ENCODE measurements at regions not wholly inside any gene's neighbourhood (a gene's known extent, or its start where the extent isn't known, plus 50 kb on each side); places are given as distances from the start of the nearest gene placed in this dataset.

- no peak overlapping the region for H3K27ac ChIP-seq (ENCODE audit: control insufficient read depth, insufficient read depth, low read length)
- H3K4me2 ChIP-seq (ENCODE audit: control insufficient read depth, extremely low read depth, insufficient read depth, low read depth, low read length): no peak overlapping the region
- no peaks in the 10 kb centered on the region for H3K9me1 ChIP-seq (ENCODE audit: control insufficient read depth, extremely low read depth, insufficient read depth, low read length)
- H3K9me3 ChIP-seq (ENCODE audit: control insufficient read depth, low read depth, low read length): no peaks in the 10 kb centered on the region
- no peaks in the 10 kb centered on the region for H4K20me1 ChIP-seq (ENCODE audit: control insufficient read depth, extremely low read depth, insufficient read depth, low read length)
- FAIRE-seq (no peak), DNase-seq (ENCODE audit: low read depth, low spot score) (no peak)
- H3K4me3 ChIP-seq (ENCODE audit: control insufficient read depth in 2 of 3, extremely low read depth in 1 of 3, insufficient read depth in 2 of 3, low read depth in 1 of 3, low read length in 3 of 3): no peak overlapping the region
- no peaks in the 10 kb centered on the region for H3K4me1 ChIP-seq (ENCODE audit: control insufficient read depth, extremely low read depth, insufficient read depth, low read length)
- TF ChIP-seq EZH2 (IDR thresholded peaks at IDR 0.05; ENCODE audit: low read length) (no peak), CTCF (optimal IDR thresholded peaks at IDR 0.05 in 1 of 3, IDR thresholded peaks at IDR 0.05 in 1 of 3, conservative IDR thresholded peaks at IDR 0.05 in 1 of 3; ENCODE audit: extremely low read depth in 1 of 3, insufficient read depth in 2 of 3, low read length in 3 of 3) (no peak)
- H3K79me2 ChIP-seq (ENCODE audit: control insufficient read depth, insufficient read depth, low read length): no peaks in the 10 kb centered on the region
- no peak overlapping the region for H2AFZ ChIP-seq (ENCODE audit: control insufficient read depth, low read length)
- dilution Hi-C loops (cut with MboI; ENCODE audit: extremely low pct_ligation_motif_present, low sequenced_read_pairs): no loop called here
- no peaks in the 10 kb centered on the region for H3K36me3 ChIP-seq (ENCODE audit: control insufficient read depth in 2 of 2, extremely low read depth in 1 of 2, insufficient read depth in 2 of 2, low read length in 2 of 2)
- H3K9ac ChIP-seq (ENCODE audit: control insufficient read depth, extremely low read depth, insufficient read depth, low read length): no peak overlapping the region
- H3K27me3 ChIP-seq (ENCODE audit: control insufficient read depth, extremely low read depth, insufficient read depth, low read length): no peaks in the 10 kb centered on the region
Observed at GRCh38 chr12:43216490-43216889, 335.5 kb downstream of the ADAMTS20 start.

- Histone ChIP-seq H3K27me3 (ENCODE audit: control insufficient read depth, extremely low read depth, insufficient read depth, low read length) (no peaks in the 10 kb centered on the region), H3K4me2 (ENCODE audit: control insufficient read depth, extremely low read depth, insufficient read depth, low read depth, low read length) (no peak overlapping the region), H3K9me1 (ENCODE audit: control insufficient read depth, extremely low read depth, insufficient read depth, low read length) (no peaks in the 10 kb centered on the region), H3K36me3 (ENCODE audit: control insufficient read depth in 2 of 2, extremely low read depth in 1 of 2, insufficient read depth in 2 of 2, low read length in 2 of 2) (no peaks in the 10 kb centered on the region), H3K9me3 (ENCODE audit: control insufficient read depth, low read depth, low read length) (no peaks in the 10 kb centered on the region), H3K4me1 (ENCODE audit: control insufficient read depth, extremely low read depth, insufficient read depth, low read length) (no peaks in the 10 kb centered on the region), H2AFZ (ENCODE audit: control insufficient read depth, low read length) (no peak overlapping the region), H3K4me3 (ENCODE audit: control insufficient read depth in 2 of 3, extremely low read depth in 1 of 3, insufficient read depth in 2 of 3, low read depth in 1 of 3, low read length in 3 of 3) (no peak overlapping the region), H4K20me1 (ENCODE audit: control insufficient read depth, extremely low read depth, insufficient read depth, low read length) (no peaks in the 10 kb centered on the region), H3K79me2 (ENCODE audit: control insufficient read depth, insufficient read depth, low read length) (no peaks in the 10 kb centered on the region), H3K27ac (ENCODE audit: control insufficient read depth, insufficient read depth, low read length) (no peak overlapping the region), H3K9ac (ENCODE audit: control insufficient read depth, extremely low read depth, insufficient read depth, low read length) (no peak overlapping the region)
- DNase-seq (ENCODE audit: low read depth, low spot score): no peak
- TF ChIP-seq CTCF (optimal IDR thresholded peaks at IDR 0.05 in 1 of 3, IDR thresholded peaks at IDR 0.05 in 1 of 3, conservative IDR thresholded peaks at IDR 0.05 in 1 of 3; ENCODE audit: extremely low read depth in 1 of 3, insufficient read depth in 2 of 3, low read length in 3 of 3) (no peak), EZH2 (IDR thresholded peaks at IDR 0.05; ENCODE audit: low read length) (no peak)
- no peak for FAIRE-seq
- dilution Hi-C loops (cut with MboI; ENCODE audit: extremely low pct_ligation_motif_present, low sequenced_read_pairs): no loop called here
Observed at GRCh38 chr12:43214166-43214565, 337.8 kb downstream of the ADAMTS20 start.

All from keratinocyte (primary cell).